ENCODE measurements at regions not wholly inside any gene's neighbourhood (a gene's known extent, or its start where the extent isn't known, plus 50 kb on each side); places are given as distances from the start of the nearest gene placed in this dataset.

- TF ChIP-seq, protein P1, sequence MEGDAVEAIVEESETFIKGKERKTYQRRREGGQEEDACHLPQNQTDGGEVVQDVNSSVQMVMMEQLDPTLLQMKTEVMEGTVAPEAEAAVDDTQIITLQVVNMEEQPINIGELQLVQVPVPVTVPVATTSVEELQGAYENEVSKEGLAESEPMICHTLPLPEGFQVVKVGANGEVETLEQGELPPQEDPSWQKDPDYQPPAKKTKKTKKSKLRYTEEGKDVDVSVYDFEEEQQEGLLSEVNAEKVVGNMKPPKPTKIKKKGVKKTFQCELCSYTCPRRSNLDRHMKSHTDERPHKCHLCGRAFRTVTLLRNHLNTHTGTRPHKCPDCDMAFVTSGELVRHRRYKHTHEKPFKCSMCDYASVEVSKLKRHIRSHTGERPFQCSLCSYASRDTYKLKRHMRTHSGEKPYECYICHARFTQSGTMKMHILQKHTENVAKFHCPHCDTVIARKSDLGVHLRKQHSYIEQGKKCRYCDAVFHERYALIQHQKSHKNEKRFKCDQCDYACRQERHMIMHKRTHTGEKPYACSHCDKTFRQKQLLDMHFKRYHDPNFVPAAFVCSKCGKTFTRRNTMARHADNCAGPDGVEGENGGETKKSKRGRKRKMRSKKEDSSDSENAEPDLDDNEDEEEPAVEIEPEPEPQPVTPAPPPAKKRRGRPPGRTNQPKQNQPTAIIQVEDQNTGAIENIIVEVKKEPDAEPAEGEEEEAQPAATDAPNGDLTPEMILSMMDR (IDR thresholded peaks at IDR 0.05): no peak
- TF ChIP-seq POLR2A (IDR thresholded peaks at IDR 0.05) (no peak), POLR2AphosphoS5 (IDR thresholded peaks at IDR 0.05; ENCODE audit: insufficient read depth in 1 of 2, low read depth in 1 of 2) (no peak)
Observed at GRCh38 chr17:77859035-77859810, 99.3 kb upstream of the TNRC6C start.

Data from vagina (tissue), 2 donors.